OCI-LY7 (cell line): ENCODE measurements at regions not wholly inside any gene's neighbourhood (a gene's known extent, or its start where the extent isn't known, plus 50 kb on each side); places are given as distances from the start of the nearest gene placed in this dataset.

ENCODE experiments used
- EZH2phosphoT487 ChIP-seq: fragments of 200-600 bp; sonication (generic); IDR thresholded peaks from 2 replicates; pipeline ENCODE4 v1.6.1; 2018; ENCODE audit warnings: low read depth, borderline replicate concordance, mild to moderate bottlenecking, mixed run types, antibody characterized with exemption, low read length, moderate library complexity, mixed read lengths
- TF ChIP-seq, protein P1 (sequence below): fragments of 200-600 bp; sonication (generic); conservative IDR thresholded peaks from 2 replicates; pipeline ENCODE4 v1.5.1; 2014; ENCODE audit warnings: mild to moderate bottlenecking, antibody characterized with exemption, low read length, moderate library complexity, mixed read lengths

- TF ChIP-seq, protein P1, sequence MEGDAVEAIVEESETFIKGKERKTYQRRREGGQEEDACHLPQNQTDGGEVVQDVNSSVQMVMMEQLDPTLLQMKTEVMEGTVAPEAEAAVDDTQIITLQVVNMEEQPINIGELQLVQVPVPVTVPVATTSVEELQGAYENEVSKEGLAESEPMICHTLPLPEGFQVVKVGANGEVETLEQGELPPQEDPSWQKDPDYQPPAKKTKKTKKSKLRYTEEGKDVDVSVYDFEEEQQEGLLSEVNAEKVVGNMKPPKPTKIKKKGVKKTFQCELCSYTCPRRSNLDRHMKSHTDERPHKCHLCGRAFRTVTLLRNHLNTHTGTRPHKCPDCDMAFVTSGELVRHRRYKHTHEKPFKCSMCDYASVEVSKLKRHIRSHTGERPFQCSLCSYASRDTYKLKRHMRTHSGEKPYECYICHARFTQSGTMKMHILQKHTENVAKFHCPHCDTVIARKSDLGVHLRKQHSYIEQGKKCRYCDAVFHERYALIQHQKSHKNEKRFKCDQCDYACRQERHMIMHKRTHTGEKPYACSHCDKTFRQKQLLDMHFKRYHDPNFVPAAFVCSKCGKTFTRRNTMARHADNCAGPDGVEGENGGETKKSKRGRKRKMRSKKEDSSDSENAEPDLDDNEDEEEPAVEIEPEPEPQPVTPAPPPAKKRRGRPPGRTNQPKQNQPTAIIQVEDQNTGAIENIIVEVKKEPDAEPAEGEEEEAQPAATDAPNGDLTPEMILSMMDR, result no peak
- TF ChIP-seq EZH2phosphoT487, result no peak
These were observed 239.5 kb upstream of the POT1 start for GRCh38 chr7:125169088-125169487.
